GM19239 (cell line): ENCODE measurements at regions not wholly inside any gene's neighbourhood (a gene's known extent, or its start where the extent isn't known, plus 50 kb on each side); places are given as distances from the start of the nearest gene placed in this dataset.
"Not testable (repeated sequence)": the region's sequence is repeated elsewhere in the genome, so short reads cannot be mapped to it uniquely, and the experiment has no call there.

Experiments used
- DNase-seq: peaks from one replicate; pipeline ENCODE4 v3.0.0; 2011; ENCODE audit warnings: low spot score; ENCODE audit not compliant: insufficient read length
- FAIRE-seq: peaks from 2 replicates; lab custom pipeline; 2011; peaks lifted over from hg19 to GRCh38; lab: Jason Lieb, UNC

DNA sequence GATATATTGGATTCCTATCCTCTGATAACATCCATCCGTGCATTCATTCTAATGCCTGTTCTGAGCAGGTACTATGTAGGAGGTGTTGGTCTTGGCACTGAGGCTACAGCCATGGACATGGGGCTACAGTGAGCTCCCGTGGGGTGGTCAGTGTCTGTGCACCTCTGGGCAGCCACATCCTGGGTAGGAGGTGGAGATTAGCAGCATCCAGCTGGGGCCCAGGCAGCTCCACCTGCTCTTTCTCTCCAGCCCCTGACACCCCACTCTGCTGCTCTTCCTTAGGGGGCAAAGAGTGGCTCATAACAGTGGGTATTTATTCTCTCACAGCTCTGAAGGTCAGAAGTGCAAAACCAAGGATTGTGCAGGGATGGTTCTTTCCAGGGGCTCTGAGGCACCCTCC, 292.0 kb upstream of the SFSWAP start:
- FAIRE-seq: no peak
- DNase-seq: no peak

DNA sequence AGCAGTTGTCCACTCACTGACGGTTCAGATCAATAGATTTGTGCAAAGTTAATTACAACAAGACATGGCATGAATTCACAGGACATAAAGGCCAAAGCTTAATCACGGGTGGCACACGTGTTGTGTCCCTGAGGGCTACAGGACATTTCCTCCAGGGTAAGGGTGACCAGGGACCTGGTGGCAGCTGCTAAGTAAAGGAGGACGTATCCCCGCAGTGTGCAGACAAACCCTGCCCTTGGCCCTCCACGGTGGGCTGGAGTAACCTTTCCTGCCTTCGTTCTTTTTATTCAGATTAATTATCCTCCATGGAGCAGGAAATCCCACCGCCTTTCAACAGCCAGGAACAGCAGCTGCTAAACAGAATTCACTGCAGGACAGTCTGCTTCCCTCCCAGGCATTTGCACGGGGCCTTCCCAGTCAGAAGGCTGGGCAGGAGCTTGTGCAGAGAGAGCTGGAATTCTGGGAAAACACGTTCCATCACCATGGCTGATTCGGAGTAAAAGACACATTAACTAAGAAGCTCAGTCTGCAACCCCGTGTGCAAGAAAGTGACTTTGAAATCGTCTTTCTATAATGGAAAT, 289.9 kb upstream of the SFSWAP start:
- DNase-seq (no peak), FAIRE-seq (no peak)

GRCh38 chr12:131421509-131422186, 289.2 kb upstream of the SFSWAP start:
- FAIRE-seq: no peak
- no peak for DNase-seq

GRCh38 chr12:131422187-131422520, 288.7 kb upstream of the SFSWAP start:
- no peak for DNase-seq
- FAIRE-seq: no peak

GRCh38 chr12:131422744-131423143, 288.1 kb upstream of the SFSWAP start:
- DNase-seq (no peak), FAIRE-seq (no peak)

GRCh38 chr12:131424270-131424669, 286.6 kb upstream of the SFSWAP start:
- FAIRE-seq (no peak), DNase-seq (no peak)

GRCh38 chr12:131425112-131426075, 285.5 kb upstream of the SFSWAP start:
- FAIRE-seq: no peak
- DNase-seq: no peak

- no peak for FAIRE-seq
- no peak for DNase-seq
These were observed 282.7 kb upstream of the SFSWAP start for GRCh38 chr12:131428091-131428685.

- FAIRE-seq, DNase-seq: not testable (repeated sequence)
These were observed 281.7 kb upstream of the SFSWAP start for GRCh38 chr12:131429221-131429620.

DNA sequence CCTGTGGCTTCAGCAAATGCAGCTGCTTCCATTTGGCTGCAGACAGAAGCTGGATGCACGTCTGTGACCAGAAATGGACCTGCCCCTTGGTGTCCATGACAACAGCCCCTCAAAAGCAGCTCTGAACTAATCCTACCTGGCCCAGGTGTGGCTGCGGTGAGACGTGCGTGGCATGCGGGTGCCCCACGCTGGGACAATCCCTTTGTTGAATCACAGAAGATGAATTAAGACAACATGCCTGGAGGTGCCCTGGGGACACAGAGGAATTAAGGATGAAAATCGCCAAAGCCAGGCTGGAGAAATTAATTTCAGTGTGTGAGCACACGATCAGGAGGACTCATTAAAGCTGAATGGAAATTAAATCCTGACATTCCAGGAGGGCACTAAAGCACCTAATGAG, 281.2 kb upstream of the SFSWAP start:
- FAIRE-seq, DNase-seq: not testable (repeated sequence)

DNA sequence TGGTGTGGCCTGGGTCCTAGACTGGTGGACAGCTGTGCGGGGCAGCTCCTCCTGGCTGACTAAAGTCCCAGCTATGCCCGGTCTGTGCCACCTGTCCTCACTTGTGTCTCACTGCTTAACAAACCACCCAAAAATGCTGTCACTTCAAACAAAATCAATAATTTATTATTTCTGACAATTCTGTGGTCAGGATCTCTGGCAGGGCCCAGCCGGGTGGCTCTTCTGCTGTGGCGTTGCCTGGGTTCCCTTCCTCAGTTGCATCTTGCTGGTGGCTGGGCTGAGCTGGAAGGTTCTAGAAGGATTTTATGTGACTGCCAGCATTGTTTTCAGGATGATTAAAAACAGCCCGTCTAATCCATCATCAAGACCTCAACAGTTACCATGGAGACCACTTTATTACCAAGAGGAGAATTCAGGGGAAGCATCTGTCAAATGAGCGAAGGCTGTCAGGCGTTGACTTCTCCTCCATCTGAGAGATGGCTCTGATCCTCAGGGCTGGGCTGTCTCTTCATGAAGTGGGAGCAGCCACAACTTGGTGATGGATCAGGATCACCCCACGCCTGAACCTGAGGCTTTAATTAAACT, 280.6 kb upstream of the SFSWAP start:
- DNase-seq: no peak
- FAIRE-seq: no peak

DNA sequence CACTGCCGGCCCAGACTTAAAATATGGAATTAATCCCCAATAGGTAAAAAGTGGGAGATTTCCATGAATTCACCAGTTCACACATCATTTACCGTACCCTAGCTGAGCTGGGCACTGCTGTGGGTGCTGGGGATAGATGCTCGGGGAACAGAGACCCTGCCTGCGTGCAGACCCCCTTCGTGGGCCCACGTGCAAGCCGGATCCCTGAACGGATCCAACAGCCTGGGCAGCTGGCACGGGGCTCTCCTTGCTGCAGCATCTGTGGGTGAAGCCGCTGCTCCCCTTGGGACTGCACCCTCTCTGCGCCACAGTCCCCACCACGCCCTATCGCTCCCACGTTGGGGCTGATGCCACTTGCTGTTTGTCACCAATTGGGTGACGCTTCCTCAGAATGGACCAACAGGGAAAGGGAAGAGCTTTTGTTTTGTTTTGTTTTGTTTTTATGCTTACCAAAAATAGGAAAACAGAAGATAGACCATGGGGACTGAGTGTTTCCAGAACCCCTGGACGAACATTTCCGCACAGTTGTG, 279.7 kb upstream of the SFSWAP start:
- not testable (repeated sequence) for DNase-seq, FAIRE-seq

DNA sequence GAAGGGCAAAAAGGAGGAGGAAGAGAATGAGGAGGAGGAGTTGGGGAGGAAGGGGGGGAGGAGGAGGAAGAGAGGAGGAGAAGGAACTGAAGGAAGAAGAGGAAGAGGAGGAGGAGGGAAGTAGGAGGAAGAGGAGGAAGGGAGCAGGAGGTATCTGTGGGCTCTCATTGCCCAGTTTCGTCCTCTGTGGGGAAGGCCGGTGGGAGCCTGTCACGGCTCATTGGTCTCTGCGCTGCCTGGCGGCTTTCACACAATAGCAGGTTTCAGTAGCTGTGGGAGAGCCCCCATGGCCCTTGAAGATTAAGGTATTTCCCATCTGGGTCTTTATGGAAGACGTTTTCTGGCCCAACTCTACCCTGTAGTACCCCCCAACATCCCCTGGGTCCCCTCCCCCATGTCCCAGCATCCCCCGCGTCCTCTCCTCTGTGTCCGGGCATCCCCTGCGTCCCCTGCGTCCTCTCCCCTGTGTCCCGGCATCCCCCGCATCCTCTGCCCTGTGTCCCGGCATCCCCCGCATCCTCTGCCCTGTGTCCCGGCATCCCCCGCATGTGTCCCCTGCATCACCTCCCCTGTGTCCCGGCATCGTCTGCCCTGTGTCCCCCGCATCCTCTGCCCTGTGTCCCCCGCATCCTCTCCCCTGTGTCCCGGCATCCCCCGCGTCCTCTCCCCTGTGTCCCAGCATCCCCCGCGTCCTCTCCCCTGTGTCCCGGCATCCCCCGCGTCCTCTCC, 278.2 kb upstream of the SFSWAP start:
- no peak for FAIRE-seq
- DNase-seq: peak; percentile 46

DNA sequence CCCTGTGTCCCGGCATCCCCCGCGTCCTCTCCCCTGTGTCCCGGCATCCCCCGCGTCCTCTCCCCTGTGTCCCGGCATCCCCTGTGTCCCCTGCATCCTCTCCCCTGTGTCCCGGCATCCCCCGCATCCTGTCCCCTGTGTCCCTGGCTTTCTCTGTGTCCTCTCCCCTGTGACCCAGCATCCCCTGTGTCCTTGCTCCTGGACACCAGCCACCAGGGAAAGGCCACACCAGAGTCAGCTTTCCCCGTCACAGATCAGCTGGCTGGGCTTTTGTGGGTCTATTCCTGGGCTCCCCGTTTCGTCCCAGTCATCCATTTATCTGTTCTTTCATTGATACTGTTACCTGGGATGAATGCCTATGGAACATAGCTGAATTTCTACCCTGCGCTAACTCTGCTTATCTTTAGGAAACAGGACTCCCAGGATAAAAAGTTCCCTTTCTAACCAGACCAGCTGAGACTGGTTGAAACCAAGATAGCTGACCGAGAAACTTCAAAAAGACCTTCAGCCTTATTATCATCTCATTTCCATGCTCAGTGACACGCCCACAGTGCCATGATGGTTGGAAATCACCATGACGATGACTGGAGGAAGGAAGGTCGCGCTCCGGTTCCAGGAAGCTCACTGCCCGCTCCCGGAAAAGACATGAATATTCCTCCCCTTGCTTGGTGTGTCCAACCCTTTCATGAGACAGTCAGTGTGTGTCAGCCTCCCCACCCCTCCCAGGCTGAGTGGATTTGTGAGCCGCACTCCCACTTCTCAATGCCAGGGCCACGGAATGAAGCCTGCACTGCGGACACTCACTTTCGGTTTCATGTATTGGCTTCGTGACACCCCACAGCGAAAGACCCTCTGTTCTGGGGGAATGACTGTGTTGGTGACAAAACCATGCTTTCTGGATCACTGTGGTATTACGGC, 276.4 kb upstream of the SFSWAP start:
- FAIRE-seq (no peak), DNase-seq (no peak)

DNA sequence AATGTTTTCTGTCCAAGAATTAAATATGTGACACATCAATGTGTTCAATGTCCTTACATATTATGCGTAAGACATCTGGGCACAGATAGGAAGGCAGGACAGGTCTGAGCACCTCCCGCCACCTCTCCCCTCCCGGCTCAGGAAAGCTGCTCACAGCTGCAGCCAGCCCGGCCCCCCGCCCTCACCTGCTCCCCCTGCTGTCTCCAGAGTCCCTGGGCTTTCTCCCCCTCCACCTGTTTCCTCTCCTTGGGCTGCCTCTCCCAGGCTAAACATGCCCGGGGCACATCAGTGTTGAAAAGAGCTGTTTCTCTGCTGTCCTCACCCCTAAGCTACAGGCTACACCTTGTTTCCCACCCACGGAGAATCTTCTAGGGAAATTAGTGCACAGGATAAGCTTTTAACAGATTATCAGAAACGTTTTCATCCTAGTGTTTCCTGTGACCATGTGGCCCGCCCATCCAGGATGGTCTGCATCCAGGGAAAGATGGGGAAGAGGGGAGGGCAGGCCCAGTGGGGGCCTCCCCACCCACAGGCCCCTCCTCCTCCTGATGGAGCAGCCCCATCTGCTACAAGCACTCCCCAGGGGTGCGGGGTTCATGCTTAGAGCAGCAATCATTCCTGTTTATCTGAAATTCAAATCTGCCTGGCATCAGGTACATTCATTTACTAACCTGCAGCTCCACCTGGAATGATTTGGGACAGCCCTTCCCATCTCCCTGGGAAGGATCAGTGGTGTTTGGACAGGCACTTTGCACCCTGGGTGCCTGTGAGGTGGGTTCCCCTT, 273.8 kb upstream of the SFSWAP start:
- no peak for FAIRE-seq
- DNase-seq: no peak

DNA sequence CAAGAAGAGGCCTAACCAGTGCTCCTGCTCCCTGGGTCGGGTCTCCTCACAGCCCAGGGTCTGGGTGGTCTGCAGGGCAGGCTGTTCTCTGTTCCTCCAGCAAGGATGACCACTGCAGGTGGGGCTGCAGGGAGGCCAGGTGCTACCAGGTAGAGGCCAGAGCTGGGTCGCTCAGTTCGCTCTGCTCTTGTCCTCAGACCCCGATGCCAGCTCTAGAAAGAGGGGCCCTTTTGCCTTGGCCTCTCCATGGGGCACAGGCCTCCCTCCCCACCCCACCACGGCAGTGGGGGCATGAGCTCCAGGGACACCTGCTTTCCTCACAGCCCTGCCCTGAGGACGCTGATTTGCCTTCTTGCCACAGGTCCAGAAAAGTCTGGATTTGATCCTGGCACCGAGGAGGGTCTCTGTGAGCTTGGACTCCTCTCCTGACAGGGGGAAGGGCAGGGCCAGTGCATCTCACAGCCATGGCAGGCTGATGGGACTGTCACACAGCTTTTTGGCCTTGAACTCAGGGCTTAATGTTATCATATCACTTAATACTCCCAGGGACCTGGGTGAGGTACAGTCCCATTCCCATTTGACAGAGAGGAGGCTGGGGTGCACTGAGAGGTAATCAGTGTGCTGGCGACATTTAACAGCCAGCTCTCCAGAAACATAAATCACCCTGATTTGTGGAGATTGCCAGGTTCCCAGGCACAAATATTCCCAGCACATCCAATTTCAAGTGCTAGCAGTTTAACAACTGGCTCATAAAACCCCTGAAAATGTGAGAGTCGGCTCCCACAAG, 273.0 kb upstream of the SFSWAP start:
- DNase-seq (no peak), FAIRE-seq (no peak)

DNA sequence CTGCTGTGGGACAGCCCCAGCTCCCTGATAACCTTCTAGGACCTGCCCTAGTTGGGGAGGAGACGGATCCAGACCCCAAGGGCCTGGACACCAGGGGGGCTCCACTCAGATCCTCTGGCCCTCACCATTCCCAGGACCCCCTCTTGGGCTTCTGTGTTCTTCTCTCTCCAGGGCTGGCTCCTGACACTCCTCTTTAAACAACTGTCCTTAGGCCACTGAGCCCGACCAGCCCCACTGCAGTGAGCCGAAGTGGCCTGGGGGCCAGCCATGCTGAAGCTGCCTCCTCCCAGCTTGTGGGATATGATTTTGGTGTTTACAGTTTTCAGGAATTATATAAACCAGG, 272.4 kb upstream of the SFSWAP start:
- DNase-seq, FAIRE-seq: not testable (repeated sequence)
